T-cell (primary cell): ENCODE measurements at regions not wholly inside any gene's neighbourhood (a gene's known extent, or its start where the extent isn't known, plus 50 kb on each side); places are given as distances from the start of the nearest gene placed in this dataset.

Experiments used
- ATAC-seq, 4 experiments: fragments of 200-7000 bp in 3 of 4; fragments of 150-1000 bp in 1 of 4; cut with Tn5 transposase; replicated peaks in 1 of 4; 1 replicate in 3 of 4; 2 replicates in 1 of 4; pipeline ENCODE4 v1.10.0; 2021; ENCODE audit warnings: moderate library complexity in 3 of 4, mild to moderate bottlenecking in 2 of 4, moderate number of reproducible peaks in 1 of 4
- CTCF ChIA-PET, 2 donors: fragments of 300-600 bp; sonication (Branson Sonifier 250); formaldehyde crosslinking; loops; one replicate each; lab custom pipeline; 2022; ENCODE audit warnings: antibody characterized with exemption in 2 of 2; lab: Charles Lee
- POLR2A ChIA-PET, 2 donors: fragments of 300-600 bp; sonication (Branson Sonifier 250); formaldehyde crosslinking; loops; one replicate each; lab custom pipeline; 2022; ENCODE audit warnings: antibody characterized with exemption in 2 of 2; lab: Charles Lee
- DNase-seq, 35 experiments: peaks; one replicate each; pipeline versions ENCODE4 v3.0.0 to v3.0.0-alpha.2; 2013 to 2023
- H3K27ac ChIP-seq: one replicate; pipeline ENCODE4 v1.5.1; 2013; ENCODE audit warnings: low read length
- H3K27me3 ChIP-seq, 2 experiments: replicated peaks in 1 of 2; 1 replicate in 1 of 2; 2 replicates in 1 of 2; pipeline versions ENCODE4 v1.6.1 to v1.7.0; 2013; ENCODE audit warnings: low read length in 1 of 2, mixed read lengths in 1 of 2; ENCODE audit not compliant: control insufficient read depth in 2 of 2, insufficient read depth in 2 of 2; ENCODE audit errors: extremely low read depth in 1 of 2
- H3K36me3 ChIP-seq, 2 donors: 1 replicate in 1 of 2; 2 replicates in 1 of 2; pipeline versions ENCODE4 v1.6.1 to v1.7.0; 2013; ENCODE audit warnings: low read length in 1 of 2; ENCODE audit not compliant: control insufficient read depth in 2 of 2, insufficient read depth in 1 of 2; ENCODE audit errors: extremely low read depth in 1 of 2
- H3K4me1 ChIP-seq, 2 experiments: 1 replicate in 1 of 2; 2 replicates in 1 of 2; pipeline versions ENCODE4 v1.6.1 to v1.7.0; 2013; ENCODE audit warnings: low read length in 2 of 2, mixed read lengths in 1 of 2; ENCODE audit not compliant: insufficient read depth in 2 of 2, control insufficient read depth in 1 of 2; ENCODE audit errors: extremely low read depth in 1 of 2
- H3K4me3 ChIP-seq, 2 donors: 1 replicate in 1 of 2; 2 replicates in 1 of 2; pipeline versions ENCODE4 v1.5.1 to v1.7.0; 2013; ENCODE audit warnings: mild to moderate bottlenecking in 2 of 2, low read length in 1 of 2, moderate library complexity in 1 of 2; ENCODE audit not compliant: control insufficient read depth in 1 of 2; ENCODE audit errors: extremely low read depth in 1 of 2
- H3K9me3 ChIP-seq: 2 replicates; pipeline ENCODE4 v1.7.0; 2013
- H3K27ac Mint-ChIP-seq, 2 donors: one replicate each; pipeline ENCODE4 v1.8.0; 2020 to 2021; ENCODE audit warnings: mild to moderate bottlenecking in 2 of 2, mixed read lengths in 2 of 2
- H3K27me3 Mint-ChIP-seq, 2 donors: one replicate each; pipeline ENCODE4 v1.8.0; 2021 to 2022; ENCODE audit warnings: mixed read lengths in 2 of 2
- H3K36me3 Mint-ChIP-seq: one replicate; pipeline ENCODE4 v1.8.0; 2021; ENCODE audit warnings: mixed read lengths
- H3K4me1 Mint-ChIP-seq, 3 donors: one replicate each; pipeline ENCODE4 v1.8.0; 2020 to 2022; ENCODE audit warnings: mixed read lengths in 3 of 3, mild to moderate bottlenecking in 1 of 3
- H3K4me3 Mint-ChIP-seq, 3 donors: one replicate each; pipeline ENCODE4 v1.8.0; 2020 to 2022; ENCODE audit warnings: mild to moderate bottlenecking in 3 of 3, mixed read lengths in 3 of 3, moderate library complexity in 3 of 3
- H3K9me3 Mint-ChIP-seq, 3 donors: one replicate each; pipeline ENCODE4 v1.8.0; 2020 to 2022; ENCODE audit warnings: mixed read lengths in 3 of 3
- WGBS: methylation state at CpG from one replicate; pipeline ENCODE4 v1.1.5; 2013; ENCODE audit warnings: missing lambda C conversion rate; ENCODE audit not compliant: insufficient coverage; 5-methylcytosine and 5-hydroxymethylcytosine counted together

DNA sequence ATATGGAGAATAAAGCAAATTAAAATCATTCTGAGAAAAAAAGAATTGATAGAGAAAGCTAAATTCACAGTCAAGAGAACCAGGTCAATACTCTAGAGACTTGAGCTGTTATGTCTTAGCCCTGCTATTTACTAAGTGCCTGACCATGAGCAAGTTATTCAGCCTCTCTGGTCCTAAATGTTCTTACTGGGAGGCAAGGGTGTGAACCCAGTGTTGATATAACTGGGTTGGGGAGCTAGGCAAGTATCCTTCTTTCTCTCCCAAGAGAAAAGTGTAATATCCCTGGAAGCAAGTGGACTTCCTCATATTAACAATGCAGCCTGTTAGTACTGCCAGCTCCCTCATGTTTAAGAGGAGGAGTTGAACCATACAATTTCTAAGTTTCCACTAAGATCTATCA is 488.9 kb upstream of the RASGRP1 start:
- no peaks in the 10 kb centered on the region for H3K27me3 ChIP-seq
- Mint-ChIP-seq H3K9me3 (peaks cover 14 to 24% (median 19%) of the 10 kb centered on the region in 3 donors), H3K36me3 (no peaks in the 10 kb centered on the region), H3K27ac (no peak overlapping the region), H3K4me1 (no peaks in the 10 kb centered on the region), H3K4me3 (no peak overlapping the region), H3K27me3 (peaks cover 0 to 4% of the 10 kb centered on the region in 2 donors)
- H3K27ac ChIP-seq: no peak overlapping the region
- H3K4me3 ChIP-seq: no peak overlapping the region
- H3K36me3 ChIP-seq: no peaks in the 10 kb centered on the region
- POLR2A ChIA-PET: no interaction called here
- DNase-seq (no peak), ATAC-seq (no peak)
- CTCF ChIA-PET: no interaction called here
- H3K9me3 ChIP-seq: no peaks in the 10 kb centered on the region
- H3K4me1 ChIP-seq: no peaks in the 10 kb centered on the region

DNA sequence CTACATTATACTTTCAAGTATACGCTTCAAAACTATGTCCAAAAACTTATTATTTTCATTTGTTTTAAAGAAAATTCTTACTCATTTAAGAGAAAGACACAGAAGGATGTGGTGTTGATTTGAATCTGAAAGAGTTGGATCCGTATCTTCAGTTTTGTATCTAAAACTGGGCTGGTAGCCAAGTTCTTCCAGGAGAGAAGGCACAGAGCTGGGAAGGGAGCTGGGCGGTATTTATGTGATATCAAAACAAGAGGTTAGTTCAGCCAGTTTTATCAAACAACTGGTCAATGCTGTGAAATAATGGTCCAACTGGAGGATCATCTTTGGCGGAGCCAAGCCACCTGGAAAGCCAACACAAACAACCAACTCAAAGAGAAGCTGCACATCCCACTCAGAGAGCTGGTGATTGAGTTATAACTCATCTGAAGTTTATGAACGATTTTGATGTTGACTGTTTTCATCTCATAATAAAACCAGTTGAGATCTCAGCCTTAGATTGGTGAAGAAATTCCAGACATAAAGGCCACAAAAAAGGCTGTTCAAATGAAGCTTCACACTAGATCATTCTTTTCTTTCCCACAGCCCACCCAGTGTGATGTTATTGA is 489.6 kb upstream of the RASGRP1 start:
- H3K27ac ChIP-seq: no peak overlapping the region
- no peaks in the 10 kb centered on the region for H3K36me3 ChIP-seq
- Mint-ChIP-seq H3K27ac (no peak overlapping the region), H3K4me3 (no peak overlapping the region), H3K4me1 (no peaks in the 10 kb centered on the region), H3K36me3 (no peaks in the 10 kb centered on the region), H3K27me3 (peaks cover 0 to 4% of the 10 kb centered on the region in 2 donors), H3K9me3 (peaks cover 9 to 16% (median 13%) of the 10 kb centered on the region in 3 donors)
- H3K4me1 ChIP-seq: no peaks in the 10 kb centered on the region
- 80% methylated on average over 1 of the region's 5 CpGs for WGBS
- no peak for DNase-seq
- ATAC-seq: no peak
- CTCF ChIA-PET: no interaction called here
- POLR2A ChIA-PET: no interaction called here
- H3K27me3 ChIP-seq: no peaks in the 10 kb centered on the region
- no peaks in the 10 kb centered on the region for H3K9me3 ChIP-seq
- no peak overlapping the region for H3K4me3 ChIP-seq

DNA sequence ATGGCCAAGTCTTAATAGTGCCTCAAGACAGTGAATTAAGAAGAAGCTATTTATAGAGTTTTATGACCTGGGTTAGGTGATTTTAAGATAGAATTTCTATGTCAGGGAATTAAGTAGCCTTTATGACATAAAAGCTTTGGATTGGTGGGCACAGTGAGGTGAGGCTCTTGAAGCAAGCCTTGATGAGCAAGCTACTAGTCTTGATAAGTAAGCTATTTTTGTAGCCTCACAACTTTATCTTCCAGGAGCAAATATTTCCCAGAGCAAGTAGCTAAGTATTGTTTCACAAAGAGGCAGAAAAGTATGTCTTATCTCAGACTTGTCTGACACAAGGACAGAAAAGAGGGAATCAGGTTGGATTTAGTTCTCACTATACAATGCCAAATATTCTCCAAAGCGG is 491.7 kb upstream of the RASGRP1 start:
- Mint-ChIP-seq H3K27ac (no peak overlapping the region), H3K36me3 (no peaks in the 10 kb centered on the region), H3K4me1 (no peaks in the 10 kb centered on the region), H3K27me3 (peaks cover 0 to 4% of the 10 kb centered on the region in 2 donors), H3K9me3 (no peaks in the 10 kb centered on the region), H3K4me3 (no peak overlapping the region)
- no peak for DNase-seq
- H3K36me3 ChIP-seq: no peaks in the 10 kb centered on the region
- H3K4me1 ChIP-seq: no peaks in the 10 kb centered on the region
- H3K27ac ChIP-seq: no peak overlapping the region
- no CpG with 5 or more reads among the region's 1 CpG for WGBS
- H3K27me3 ChIP-seq: no peaks in the 10 kb centered on the region
- ATAC-seq: no peak
- no peak overlapping the region for H3K4me3 ChIP-seq
- ChIA-PET CTCF (no interaction called here), POLR2A (no interaction called here)
- H3K9me3 ChIP-seq: no peaks in the 10 kb centered on the region

DNA sequence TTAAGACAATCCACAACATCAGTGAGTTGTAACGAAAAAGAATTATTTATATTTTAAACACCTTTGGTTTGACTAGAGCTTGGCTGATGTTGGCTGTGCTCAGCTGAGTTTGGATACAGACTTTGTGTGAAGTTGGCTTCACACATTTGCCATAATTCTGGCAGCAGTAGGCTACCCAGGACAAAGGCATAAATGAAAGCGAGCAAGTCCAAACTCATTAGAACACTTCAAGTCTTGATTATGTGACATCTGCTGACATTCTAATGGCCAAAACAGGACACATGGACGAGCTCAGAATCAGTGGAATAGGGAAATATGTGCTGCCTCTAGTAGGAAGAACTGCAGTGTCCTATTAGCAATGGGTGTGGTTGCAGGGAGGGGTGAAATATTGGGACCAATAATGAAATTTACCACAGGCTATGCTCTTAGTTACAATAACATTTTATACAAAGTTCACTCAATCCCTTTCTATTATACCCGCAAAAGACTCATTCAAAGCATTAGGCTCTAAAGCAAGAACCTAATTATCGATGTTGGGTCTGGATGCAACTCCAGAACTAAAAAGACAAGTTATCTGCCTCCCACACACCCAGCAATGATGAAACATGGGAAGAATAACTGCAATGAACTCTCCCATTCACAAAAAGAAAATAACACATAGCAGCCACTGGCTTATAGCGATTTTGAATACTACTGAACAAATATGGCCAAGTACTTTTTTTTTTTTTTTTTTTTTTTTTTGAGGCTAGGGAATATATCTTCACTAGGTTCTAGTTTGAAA is 493.9 kb upstream of the RASGRP1 start:
- H3K36me3 Mint-ChIP-seq: no peaks in the 10 kb centered on the region
- no peaks in the 10 kb centered on the region for H3K4me1 Mint-ChIP-seq
- H3K27me3 ChIP-seq: no peaks in the 10 kb centered on the region
- ChIA-PET CTCF (no interaction called here), POLR2A (no interaction called here)
- no CpG with 5 or more reads among the region's 6 CpGs for WGBS
- no peaks in the 10 kb centered on the region for H3K36me3 ChIP-seq
- H3K9me3 ChIP-seq: no peaks in the 10 kb centered on the region
- no peak overlapping the region for H3K4me3 Mint-ChIP-seq
- no peaks in the 10 kb centered on the region for H3K9me3 Mint-ChIP-seq
- no peaks in the 10 kb centered on the region for H3K4me1 ChIP-seq
- no peak overlapping the region for H3K27ac ChIP-seq
- ATAC-seq: no peak
- no peak overlapping the region for H3K4me3 ChIP-seq
- no peak for DNase-seq
- no peak overlapping the region for H3K27ac Mint-ChIP-seq
- H3K27me3 Mint-ChIP-seq: peaks cover 3 to 4% of the 10 kb centered on the region in 2 donors

DNA sequence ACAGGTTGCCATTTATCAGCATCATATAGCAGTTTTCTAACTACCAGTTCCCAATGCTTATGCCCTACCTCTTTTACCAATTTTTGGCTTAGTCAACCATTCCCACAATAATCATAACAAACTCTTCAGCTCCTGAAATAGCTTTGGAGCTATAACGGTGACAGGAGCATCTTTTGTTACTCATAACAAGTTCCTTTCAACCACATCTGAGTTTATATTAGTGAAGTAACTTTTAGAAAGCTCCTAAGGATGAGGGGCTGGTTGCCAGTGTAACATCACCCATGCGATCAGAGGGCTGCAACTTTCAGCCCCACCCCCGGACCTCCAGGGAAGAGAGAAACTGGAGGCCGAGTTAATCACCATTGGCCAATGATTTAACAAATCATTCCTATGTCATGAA is 495.3 kb upstream of the RASGRP1 start:
- Mint-ChIP-seq H3K9me3 (no peaks in the 10 kb centered on the region), H3K36me3 (no peaks in the 10 kb centered on the region), H3K27ac (no peak overlapping the region), H3K4me1 (no peaks in the 10 kb centered on the region), H3K4me3 (no peak overlapping the region), H3K27me3 (peaks cover 3 to 4% of the 10 kb centered on the region in 2 donors)
- ChIA-PET POLR2A (no interaction called here), CTCF (no interaction called here)
- H3K27ac ChIP-seq: no peak overlapping the region
- no peaks in the 10 kb centered on the region for H3K27me3 ChIP-seq
- no peaks in the 10 kb centered on the region for H3K4me1 ChIP-seq
- ATAC-seq (no peak), DNase-seq (no peak)
- no CpG with 5 or more reads among the region's 4 CpGs for WGBS
- H3K4me3 ChIP-seq: no peak overlapping the region
- H3K36me3 ChIP-seq: no peaks in the 10 kb centered on the region
- no peaks in the 10 kb centered on the region for H3K9me3 ChIP-seq

DNA sequence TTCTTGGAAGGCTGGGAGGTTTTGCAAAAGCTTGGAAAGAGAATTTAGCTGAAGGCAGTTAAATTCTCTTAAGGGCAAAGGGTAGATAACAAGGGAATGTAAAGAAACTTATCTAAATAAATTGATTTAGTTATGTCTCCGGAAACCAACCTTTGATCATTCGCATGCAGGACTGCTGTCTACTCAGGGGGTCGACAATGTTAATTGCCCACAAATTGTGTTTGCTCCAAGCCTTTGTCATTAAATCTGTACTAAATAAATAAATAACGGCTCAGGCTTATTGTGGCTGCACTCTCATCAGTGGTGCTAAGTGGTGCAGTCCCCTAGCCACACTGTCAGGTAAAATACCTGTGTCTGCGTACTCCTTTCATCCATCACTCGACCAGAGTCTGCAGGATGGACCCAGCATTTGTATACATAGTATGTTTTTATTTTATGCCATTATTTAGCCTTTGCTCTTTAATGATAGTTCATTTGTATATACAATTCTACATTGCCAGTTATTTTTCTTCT is 497.4 kb upstream of the RASGRP1 start:
- Mint-ChIP-seq H3K4me1 (no peaks in the 10 kb centered on the region), H3K9me3 (no peaks in the 10 kb centered on the region), H3K4me3 (no peak overlapping the region), H3K27me3 (peaks cover 0 to 3% of the 10 kb centered on the region in 2 donors), H3K36me3 (no peaks in the 10 kb centered on the region), H3K27ac (no peak overlapping the region)
- Histone ChIP-seq H3K4me1 (no peaks in the 10 kb centered on the region), H3K4me3 (no peak overlapping the region), H3K36me3 (no peaks in the 10 kb centered on the region), H3K27me3 (no peaks in the 10 kb centered on the region), H3K9me3 (no peaks in the 10 kb centered on the region), H3K27ac (no peak overlapping the region)
- ATAC-seq (no peak), DNase-seq (no peak)
- WGBS: no CpG with 5 or more reads among the region's 6 CpGs
- POLR2A ChIA-PET: no interaction called here
- CTCF ChIA-PET: no interaction called here
